Naive thymus-derived CD4-positive, alpha-beta T cell (primary cell): ENCODE measurements at regions not wholly inside any gene's neighbourhood (a gene's known extent, or its start where the extent isn't known, plus 50 kb on each side); places are given as distances from the start of the nearest gene placed in this dataset.

Experiments
- ATAC-seq: fragments of 150-1000 bp; cut with Tn5 transposase; 2 replicates; pipeline ENCODE4 v1.10.0; 2021; ENCODE audit warnings: mild to moderate bottlenecking, moderate library complexity
- CTCF ChIA-PET: fragments of 350-600 bp; sonication (Branson Sonifier 250); formaldehyde crosslinking; loops from one replicate; lab custom pipeline; 2021; ENCODE audit warnings: antibody characterized with exemption; lab: Charles Lee
- POLR2A ChIA-PET: fragments of 350-600 bp; sonication (Branson Sonifier 250); formaldehyde crosslinking; loops from one replicate; lab custom pipeline; 2021; ENCODE audit warnings: antibody characterized with exemption, inconsistent platforms; lab: Charles Lee
- DNase-seq, 9 donors: peaks; one replicate each; pipeline versions ENCODE4 v3.0.0 to v3.0.0-alpha.2; 2020 to 2022; ENCODE audit warnings: mixed read lengths in 1 of 9
- H3K27ac ChIP-seq: one replicate; pipeline ENCODE4 v1.7.0; 2013; ENCODE audit warnings: mild to moderate bottlenecking, low read depth, low read length, moderate library complexity
- H3K27me3 ChIP-seq, 2 donors: one replicate each; pipeline ENCODE4 v1.7.0; 2013; ENCODE audit warnings: low read length in 2 of 2, mild to moderate bottlenecking in 2 of 2, moderate library complexity in 2 of 2; ENCODE audit not compliant: control insufficient read depth in 2 of 2, insufficient read depth in 2 of 2
- H3K36me3 ChIP-seq, 3 experiments: 1 replicate in 2 of 3; 2 replicates in 1 of 3; pipeline ENCODE4 v1.7.0; 2013; ENCODE audit warnings: low read length in 3 of 3, mild to moderate bottlenecking in 3 of 3, moderate library complexity in 1 of 3; ENCODE audit not compliant: insufficient read depth in 3 of 3, control insufficient read depth in 2 of 3
- H3K4me1 ChIP-seq, 2 donors: one replicate each; pipeline ENCODE4 v1.7.0; 2013; ENCODE audit warnings: low read length in 2 of 2, mild to moderate bottlenecking in 2 of 2, moderate library complexity in 1 of 2; ENCODE audit not compliant: control insufficient read depth in 2 of 2, insufficient read depth in 2 of 2
- H3K4me3 ChIP-seq: 2 replicates; pipeline ENCODE4 v1.7.0; 2013; ENCODE audit warnings: mild to moderate bottlenecking, low read length
- H3K9me3 ChIP-seq, 3 experiments: 1 replicate in 2 of 3; 2 replicates in 1 of 3; pipeline ENCODE4 v1.7.0; 2013; ENCODE audit warnings: low read length in 3 of 3; ENCODE audit not compliant: control insufficient read depth in 2 of 3
- H3K27ac Mint-ChIP-seq, 9 donors: one replicate each; pipeline ENCODE4 v1.8.0; 2020 to 2022; ENCODE audit warnings: mixed read lengths in 9 of 9, mild to moderate bottlenecking in 8 of 9, moderate library complexity in 5 of 9, inconsistent platforms in 2 of 9
- H3K27me3 Mint-ChIP-seq, 5 donors: one replicate each; pipeline ENCODE4 v1.8.0; 2021 to 2022; ENCODE audit warnings: mixed read lengths in 5 of 5, mild to moderate bottlenecking in 1 of 5
- H3K36me3 Mint-ChIP-seq, 5 donors: one replicate each; pipeline ENCODE4 v1.8.0; 2020 to 2022; ENCODE audit warnings: mixed read lengths in 5 of 5, mild to moderate bottlenecking in 3 of 5, inconsistent platforms in 1 of 5
- H3K4me1 Mint-ChIP-seq, 7 donors: one replicate each; pipeline ENCODE4 v1.8.0; 2020 to 2022; ENCODE audit warnings: mixed read lengths in 7 of 7, mild to moderate bottlenecking in 3 of 7, inconsistent platforms in 1 of 7
- H3K4me3 Mint-ChIP-seq, 10 donors: one replicate each; pipeline ENCODE4 v1.8.0; 2020 to 2022; ENCODE audit warnings: mild to moderate bottlenecking in 10 of 10, mixed read lengths in 10 of 10, moderate library complexity in 6 of 10, inconsistent platforms in 2 of 10
- H3K9me3 Mint-ChIP-seq, 11 donors: one replicate each; pipeline ENCODE4 v1.8.0; 2020 to 2022; ENCODE audit warnings: mixed read lengths in 11 of 11, mild to moderate bottlenecking in 4 of 11, inconsistent platforms in 1 of 11, moderate library complexity in 1 of 11
- intact Hi-C, 2 donors: fragments of 100-400 bp; cut with micrococcal nuclease; formaldehyde crosslinking; loops; one replicate each; pipeline ENCODE4 v1.15.1; 2023

GRCh38 chr3:69472093-69472492 is 86.2 kb upstream of the FRMD4B start:
- Histone ChIP-seq H3K36me3 (no peaks in the 10 kb centered on the region), H3K27ac (no peak overlapping the region), H3K27me3 (no peaks in the 10 kb centered on the region), H3K4me1 (no peaks in the 10 kb centered on the region), H3K4me3 (no peak overlapping the region), H3K9me3 (no peaks in the 10 kb centered on the region)
- intact Hi-C loops, result no loop called here
- ChIA-PET POLR2A (no interaction called here), CTCF (no interaction called here)
- peaks cover 6 to 18% (median 10%) of the 10 kb centered on the region in 5 donors for H3K27me3 Mint-ChIP-seq
- no peak overlapping the region for H3K4me3 Mint-ChIP-seq
- no peaks in the 10 kb centered on the region for H3K36me3 Mint-ChIP-seq
- no peak for DNase-seq
- H3K4me1 Mint-ChIP-seq, result no peaks in the 10 kb centered on the region
- ATAC-seq, result no peak
- H3K27ac Mint-ChIP-seq, result no peak overlapping the region
- H3K9me3 Mint-ChIP-seq, result peaks cover 0 to 5% (median 2%) of the 10 kb centered on the region in 11 donors

- no peaks in the 10 kb centered on the region for H3K27me3 ChIP-seq
- no peaks in the 10 kb centered on the region for H3K36me3 Mint-ChIP-seq
- intact Hi-C loops, result no loop called here
- no peaks in the 10 kb centered on the region for H3K36me3 ChIP-seq
- POLR2A ChIA-PET, result no interaction called here
- H3K27me3 Mint-ChIP-seq, result peaks cover 0 to 14% (median 0%) of the 10 kb centered on the region in 5 donors
- H3K9me3 Mint-ChIP-seq, result no peaks in the 10 kb centered on the region
- H3K4me1 ChIP-seq, result no peaks in the 10 kb centered on the region
- no peaks in the 10 kb centered on the region for H3K4me1 Mint-ChIP-seq
- no peak overlapping the region for H3K4me3 ChIP-seq
- CTCF ChIA-PET, result no interaction called here
- H3K4me3 Mint-ChIP-seq, result no peak overlapping the region
- H3K9me3 ChIP-seq, result no peaks in the 10 kb centered on the region
- ATAC-seq (no peak), DNase-seq (no peak)
- H3K27ac Mint-ChIP-seq, result no peak overlapping the region
- no peak overlapping the region for H3K27ac ChIP-seq
Observed at GRCh38 chr3:69463531-69463930, 77.6 kb upstream of the FRMD4B start.

GRCh38 chr3:69462826-69463100 is 76.9 kb upstream of the FRMD4B start:
- H3K4me3 Mint-ChIP-seq, result no peak overlapping the region
- no peak overlapping the region for H3K4me3 ChIP-seq
- H3K9me3 ChIP-seq, result no peaks in the 10 kb centered on the region
- no peaks in the 10 kb centered on the region for H3K36me3 ChIP-seq
- ChIA-PET CTCF (no interaction called here), POLR2A (no interaction called here)
- H3K27me3 ChIP-seq, result no peaks in the 10 kb centered on the region
- no peaks in the 10 kb centered on the region for H3K36me3 Mint-ChIP-seq
- peaks cover 0 to 3% (median 0%) of the 10 kb centered on the region in 11 donors for H3K9me3 Mint-ChIP-seq
- ATAC-seq (no peak), DNase-seq (no peak)
- no peaks in the 10 kb centered on the region for H3K4me1 ChIP-seq
- H3K4me1 Mint-ChIP-seq, result no peaks in the 10 kb centered on the region
- intact Hi-C loops, result no loop called here
- no peak overlapping the region for H3K27ac ChIP-seq
- H3K27ac Mint-ChIP-seq, result no peak overlapping the region
- peaks cover 0 to 19% (median 6%) of the 10 kb centered on the region in 5 donors for H3K27me3 Mint-ChIP-seq

GRCh38 chr3:69462022-69462825 is 76.3 kb upstream of the FRMD4B start:
- DNase-seq (no peak), ATAC-seq (no peak)
- Mint-ChIP-seq H3K36me3 (no peaks in the 10 kb centered on the region), H3K27me3 (peaks cover 0 to 20% (median 7%) of the 10 kb centered on the region in 5 donors), H3K4me1 (no peaks in the 10 kb centered on the region), H3K9me3 (peaks cover 0 to 3% (median 0%) of the 10 kb centered on the region in 11 donors), H3K27ac (no peak overlapping the region), H3K4me3 (no peak overlapping the region)
- Histone ChIP-seq H3K4me3 (no peak overlapping the region), H3K4me1 (no peaks in the 10 kb centered on the region), H3K27ac (no peak overlapping the region), H3K27me3 (no peaks in the 10 kb centered on the region), H3K36me3 (no peaks in the 10 kb centered on the region), H3K9me3 (no peaks in the 10 kb centered on the region)
- ChIA-PET POLR2A (no interaction called here), CTCF (no interaction called here)
- intact Hi-C loops, result no loop called here

GRCh38 chr3:69460034-69460433 is 74.1 kb upstream of the FRMD4B start:
- no peaks in the 10 kb centered on the region for H3K9me3 ChIP-seq
- no peak for DNase-seq
- H3K27me3 ChIP-seq, result no peaks in the 10 kb centered on the region
- H3K27ac ChIP-seq, result no peak overlapping the region
- H3K36me3 ChIP-seq, result no peaks in the 10 kb centered on the region
- no peak for ATAC-seq
- intact Hi-C loops, result no loop called here
- CTCF ChIA-PET, result no interaction called here
- H3K4me1 ChIP-seq, result no peaks in the 10 kb centered on the region
- Mint-ChIP-seq H3K36me3 (no peaks in the 10 kb centered on the region), H3K27me3 (peaks cover 0 to 11% (median 7%) of the 10 kb centered on the region in 5 donors), H3K9me3 (peaks cover 0 to 3% (median 0%) of the 10 kb centered on the region in 11 donors), H3K4me3 (no peak overlapping the region), H3K4me1 (no peaks in the 10 kb centered on the region), H3K27ac (no peak overlapping the region)
- POLR2A ChIA-PET, result no interaction called here
- H3K4me3 ChIP-seq, result no peak overlapping the region

GRCh38 chr3:69458803-69459365 is 73.0 kb upstream of the FRMD4B start:
- no peak overlapping the region for H3K27ac Mint-ChIP-seq
- ChIA-PET CTCF (no interaction called here), POLR2A (no interaction called here)
- H3K27me3 ChIP-seq, result no peaks in the 10 kb centered on the region
- no peaks in the 10 kb centered on the region for H3K36me3 Mint-ChIP-seq
- no peak overlapping the region for H3K4me3 ChIP-seq
- peaks cover 0 to 3% (median 0%) of the 10 kb centered on the region in 11 donors for H3K9me3 Mint-ChIP-seq
- DNase-seq (no peak), ATAC-seq (no peak)
- H3K4me1 Mint-ChIP-seq, result no peaks in the 10 kb centered on the region
- intact Hi-C loops, result no loop called here
- H3K27ac ChIP-seq, result no peak overlapping the region
- no peaks in the 10 kb centered on the region for H3K36me3 ChIP-seq
- H3K4me3 Mint-ChIP-seq, result no peak overlapping the region
- H3K27me3 Mint-ChIP-seq, result peaks cover under 1 to 8% (median 7%) of the 10 kb centered on the region in 5 donors
- H3K9me3 ChIP-seq, result no peaks in the 10 kb centered on the region
- H3K4me1 ChIP-seq, result no peaks in the 10 kb centered on the region

GRCh38 chr3:69456631-69457030 is 70.7 kb upstream of the FRMD4B start:
- no peaks in the 10 kb centered on the region for H3K4me1 Mint-ChIP-seq
- CTCF ChIA-PET, result no interaction called here
- ATAC-seq, result no peak

More at GRCh38 chr3:69456631-69457030, 70.7 kb upstream of the FRMD4B start:
- Mint-ChIP-seq H3K27ac (no peak overlapping the region), H3K27me3 (peaks cover 7 to 17% (median 12%) of the 10 kb centered on the region in 5 donors), H3K4me3 (no peak overlapping the region), H3K9me3 (peaks cover 0 to 3% (median 0%) of the 10 kb centered on the region in 11 donors), H3K36me3 (no peaks in the 10 kb centered on the region)
- H3K27me3 ChIP-seq, result no peaks in the 10 kb centered on the region
- POLR2A ChIA-PET, result no interaction called here
- H3K4me3 ChIP-seq, result no peak overlapping the region
- no peak for DNase-seq
- intact Hi-C loops, result no loop called here
- no peaks in the 10 kb centered on the region for H3K36me3 ChIP-seq
- H3K9me3 ChIP-seq, result no peaks in the 10 kb centered on the region
- no peak overlapping the region for H3K27ac ChIP-seq
- no peaks in the 10 kb centered on the region for H3K4me1 ChIP-seq
